Left ventricle myocardium inferior (tissue), 1 donor: ENCODE measurements at regions not wholly inside any gene's neighbourhood (a gene's known extent, or its start where the extent isn't known, plus 50 kb on each side); places are given as distances from the start of the nearest gene placed in this dataset.

Experiments used
- DNase-seq: peaks from one replicate; pipeline ENCODE4 v3.0.0-alpha.2; 2020
- H3K27ac ChIP-seq: fragments of 200-600 bp; replicated peaks from 2 replicates; pipeline ENCODE4 v1.8.0; 2021
- H3K27me3 ChIP-seq: fragments of 200-600 bp; 2 replicates; pipeline ENCODE4 v1.8.0; 2021; ENCODE audit warnings: low read depth
- H3K36me3 ChIP-seq: fragments of 200-600 bp; 2 replicates; pipeline ENCODE4 v1.8.0; 2021
- H3K4me1 ChIP-seq: fragments of 200-600 bp; 2 replicates; pipeline ENCODE4 v1.8.0; 2021
- H3K4me3 ChIP-seq: fragments of 200-600 bp; 2 replicates; pipeline ENCODE4 v1.8.0; 2021; ENCODE audit warnings: mild to moderate bottlenecking, moderate library complexity
- H3K9me3 ChIP-seq: fragments of 200-600 bp; replicated peaks from 2 replicates; pipeline ENCODE4 v1.8.0; 2021
- intact Hi-C: fragments of 100-400 bp; cut with micrococcal nuclease; formaldehyde crosslinking; loops from one replicate; pipeline ENCODE4 v1.11.0; 2022
- TF ChIP-seq, protein P1 (sequence below): fragments of 200-600 bp; IDR thresholded peaks from 2 replicates; pipeline ENCODE4 v1.8.0; 2021; ENCODE audit warnings: antibody characterized with exemption, mild to moderate bottlenecking, borderline replicate concordance
- donor health status: DM: no; HTN: yes; CAD: no; lungs with severe emphysema.

DNA sequence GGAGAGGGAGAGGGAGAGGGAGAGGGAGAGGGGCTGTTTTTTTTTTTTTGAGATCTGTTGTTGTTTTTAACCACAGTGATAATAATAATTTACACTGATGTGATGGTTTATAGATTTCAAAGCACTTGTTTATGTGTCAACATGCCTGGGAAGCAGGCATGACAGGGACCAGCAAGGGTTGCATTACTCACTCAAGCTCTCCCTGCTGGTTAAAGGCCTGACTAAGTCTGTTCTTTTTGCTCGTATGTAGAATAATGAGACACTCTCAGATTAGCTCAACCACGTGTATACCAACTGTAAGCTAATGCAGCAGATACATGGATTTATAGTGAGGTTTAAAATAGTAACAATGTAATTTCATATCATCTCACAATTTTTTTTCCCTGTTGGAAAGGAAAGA, 134.6 kb upstream of the BOD1L1 start:
- no peaks in the 10 kb centered on the region for H3K27me3 ChIP-seq
- H3K4me3 ChIP-seq = no peak overlapping the region
- no peak overlapping the region for H3K27ac ChIP-seq
- TF ChIP-seq, protein P1, sequence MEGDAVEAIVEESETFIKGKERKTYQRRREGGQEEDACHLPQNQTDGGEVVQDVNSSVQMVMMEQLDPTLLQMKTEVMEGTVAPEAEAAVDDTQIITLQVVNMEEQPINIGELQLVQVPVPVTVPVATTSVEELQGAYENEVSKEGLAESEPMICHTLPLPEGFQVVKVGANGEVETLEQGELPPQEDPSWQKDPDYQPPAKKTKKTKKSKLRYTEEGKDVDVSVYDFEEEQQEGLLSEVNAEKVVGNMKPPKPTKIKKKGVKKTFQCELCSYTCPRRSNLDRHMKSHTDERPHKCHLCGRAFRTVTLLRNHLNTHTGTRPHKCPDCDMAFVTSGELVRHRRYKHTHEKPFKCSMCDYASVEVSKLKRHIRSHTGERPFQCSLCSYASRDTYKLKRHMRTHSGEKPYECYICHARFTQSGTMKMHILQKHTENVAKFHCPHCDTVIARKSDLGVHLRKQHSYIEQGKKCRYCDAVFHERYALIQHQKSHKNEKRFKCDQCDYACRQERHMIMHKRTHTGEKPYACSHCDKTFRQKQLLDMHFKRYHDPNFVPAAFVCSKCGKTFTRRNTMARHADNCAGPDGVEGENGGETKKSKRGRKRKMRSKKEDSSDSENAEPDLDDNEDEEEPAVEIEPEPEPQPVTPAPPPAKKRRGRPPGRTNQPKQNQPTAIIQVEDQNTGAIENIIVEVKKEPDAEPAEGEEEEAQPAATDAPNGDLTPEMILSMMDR = no peak
- H3K9me3 ChIP-seq = peaks cover 21% of the 10 kb centered on the region
- DNase-seq = no peak
- intact Hi-C loops = no loop called here
- no peaks in the 10 kb centered on the region for H3K36me3 ChIP-seq
- no peaks in the 10 kb centered on the region for H3K4me1 ChIP-seq

DNA sequence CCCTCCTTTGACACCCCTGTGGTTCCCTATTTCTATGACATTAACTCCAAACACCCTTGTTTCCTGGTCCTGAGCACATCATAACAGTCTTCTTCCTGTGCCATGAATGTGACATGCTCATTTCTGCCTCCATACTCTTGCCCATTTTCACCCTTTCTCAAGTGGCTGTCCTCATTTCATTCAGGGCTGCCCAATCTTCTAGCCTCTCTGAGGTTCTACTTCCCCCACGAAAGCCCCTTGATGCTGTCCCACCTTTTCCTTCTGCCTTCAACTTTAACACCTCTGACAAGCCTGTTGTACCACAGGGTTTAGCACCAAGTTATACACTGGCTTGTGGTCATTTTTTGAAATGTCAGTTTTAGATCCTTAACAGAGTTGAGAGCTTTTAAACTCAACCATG, 136.2 kb upstream of the BOD1L1 start:
- no peak for DNase-seq
- intact Hi-C loops = no loop called here
- Histone ChIP-seq H3K9me3 (peaks cover 5% of the 10 kb centered on the region), H3K4me3 (no peak overlapping the region), H3K36me3 (no peaks in the 10 kb centered on the region), H3K4me1 (no peaks in the 10 kb centered on the region), H3K27ac (no peak overlapping the region), H3K27me3 (no peaks in the 10 kb centered on the region)
- TF ChIP-seq, protein P1 = no peak

DNA sequence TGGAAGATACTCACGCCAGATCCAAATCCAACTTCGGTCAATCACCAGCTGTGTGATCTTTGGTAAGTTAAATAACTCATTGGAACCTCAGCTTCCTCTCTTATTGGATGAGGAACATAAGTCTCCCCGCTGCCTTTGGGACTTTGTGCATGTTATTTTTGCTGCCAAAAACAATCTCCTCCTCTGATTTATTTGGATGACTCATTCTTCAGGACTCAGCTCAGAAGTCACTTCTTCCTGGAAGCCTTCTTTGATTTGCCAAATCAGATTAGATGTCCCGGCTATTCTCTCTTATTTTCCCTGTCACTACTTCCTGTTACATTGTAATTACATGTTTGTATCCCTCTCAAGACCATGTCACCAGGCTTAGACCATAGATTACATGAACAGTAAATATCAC, 138.0 kb upstream of the BOD1L1 start:
- no peaks in the 10 kb centered on the region for H3K36me3 ChIP-seq
- H3K4me1 ChIP-seq = no peaks in the 10 kb centered on the region
- H3K9me3 ChIP-seq = peaks cover 11% of the 10 kb centered on the region
- DNase-seq = no peak
- H3K27ac ChIP-seq = no peak overlapping the region
- no peak overlapping the region for H3K4me3 ChIP-seq
- intact Hi-C loops = no loop called here
- TF ChIP-seq, protein P1 = no peak
- H3K27me3 ChIP-seq = no peaks in the 10 kb centered on the region

DNA sequence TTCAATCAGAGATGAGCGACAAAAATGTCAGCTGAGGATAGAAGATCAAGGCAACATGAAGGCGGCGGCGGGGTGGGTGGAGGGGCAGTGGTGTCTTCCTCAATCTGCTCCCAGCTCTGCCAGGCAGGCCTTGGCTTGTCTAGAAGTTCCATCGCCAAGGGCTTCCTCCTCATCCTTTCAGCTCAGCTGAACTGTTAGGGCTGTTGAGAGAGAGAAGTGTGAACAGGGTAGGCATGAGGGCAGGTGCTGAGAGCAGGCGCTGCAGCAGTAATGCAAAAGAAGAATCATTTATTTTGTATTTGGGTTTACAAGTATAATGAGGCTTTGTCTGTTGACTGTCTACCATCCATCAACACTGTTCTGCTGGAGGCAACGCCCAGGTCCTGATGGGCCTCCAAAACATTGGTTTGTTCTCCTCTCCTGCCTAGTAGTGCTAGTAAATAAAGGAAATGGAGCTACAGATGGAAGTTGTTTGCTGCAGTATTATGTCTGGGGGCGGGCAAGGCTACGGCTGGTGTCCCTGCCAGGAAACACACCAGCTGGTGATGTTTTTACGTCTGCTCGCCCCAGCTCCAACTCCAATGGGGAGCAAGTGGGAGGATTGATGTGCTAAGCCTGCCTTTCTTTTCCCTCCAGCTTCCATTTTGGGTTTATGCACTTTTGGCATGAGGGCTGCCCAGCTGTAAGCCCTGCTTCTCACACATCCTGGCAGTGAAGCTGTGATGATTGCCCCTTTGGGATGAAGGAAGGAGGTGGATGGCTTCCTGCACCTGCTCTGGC, 139.4 kb upstream of the BOD1L1 start:
- no peaks in the 10 kb centered on the region for H3K4me1 ChIP-seq
- H3K27ac ChIP-seq = no peak overlapping the region
- TF ChIP-seq, protein P1 = no peak
- intact Hi-C loops = no loop called here
- peaks cover 25% of the 10 kb centered on the region for H3K9me3 ChIP-seq
- H3K4me3 ChIP-seq = no peak overlapping the region
- H3K36me3 ChIP-seq = no peaks in the 10 kb centered on the region
- DNase-seq = no peak
- no peaks in the 10 kb centered on the region for H3K27me3 ChIP-seq

DNA sequence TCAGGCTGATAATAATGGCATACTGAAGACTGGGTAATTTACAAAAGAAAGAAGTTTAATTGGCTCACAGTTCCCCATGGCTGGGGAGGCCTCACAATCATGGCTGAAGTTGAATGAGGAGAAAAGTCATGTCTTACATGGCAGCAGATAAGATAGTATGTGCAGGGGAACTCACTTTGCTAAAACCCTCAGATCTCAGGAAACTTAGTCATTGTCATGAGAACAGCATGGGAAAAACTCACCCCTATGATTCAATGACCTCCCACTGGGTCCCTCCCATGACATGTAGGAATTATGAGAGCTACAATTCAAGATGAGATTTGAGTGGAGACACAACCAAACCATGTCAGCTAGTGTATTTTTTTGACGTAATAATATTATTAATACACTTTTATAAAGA, 149.8 kb upstream of the BOD1L1 start:
- H3K9me3 ChIP-seq = peaks cover 6% of the 10 kb centered on the region
- no peak overlapping the region for H3K27ac ChIP-seq
- H3K4me1 ChIP-seq = no peaks in the 10 kb centered on the region
- intact Hi-C loops = no loop called here
- H3K4me3 ChIP-seq = no peak overlapping the region
- TF ChIP-seq, protein P1 = no peak
- DNase-seq = no peak
- no peaks in the 10 kb centered on the region for H3K36me3 ChIP-seq
- H3K27me3 ChIP-seq = no peaks in the 10 kb centered on the region
